Progenitor cell of endocrine pancreas (in vitro differentiated cells): ENCODE measurements at regions not wholly inside any gene's neighbourhood (a gene's known extent, or its start where the extent isn't known, plus 50 kb on each side); places are given as distances from the start of the nearest gene placed in this dataset.

Experiments used
- DNase-seq: peaks from one replicate; pipeline ENCODE4 v3.0.0; 2021; ENCODE audit warnings: low spot score; ENCODE audit not compliant: unreplicated experiment
- H3K27ac Mint-ChIP-seq: 2 replicates; pipeline ENCODE4 v1.8.0; 2021; ENCODE audit warnings: mild to moderate bottlenecking, moderate library complexity, mixed read lengths
- H3K27me3 Mint-ChIP-seq: 2 replicates; pipeline ENCODE4 v1.8.0; 2021; ENCODE audit warnings: mixed read lengths
- H3K36me3 Mint-ChIP-seq: 2 replicates; pipeline ENCODE4 v1.8.0; 2022; ENCODE audit warnings: mixed read lengths; ENCODE audit not compliant: insufficient read depth
- H3K4me1 Mint-ChIP-seq: 2 replicates; pipeline ENCODE4 v1.8.0; 2021; ENCODE audit warnings: low read depth, mixed read lengths
- H3K4me3 Mint-ChIP-seq: 2 replicates; pipeline ENCODE4 v1.8.0; 2021; ENCODE audit warnings: low read depth, mild to moderate bottlenecking, moderate library complexity, mixed read lengths
- H3K9me3 Mint-ChIP-seq: 2 replicates; pipeline ENCODE4 v1.8.0; 2021; ENCODE audit warnings: low read depth, mixed read lengths
- TF ChIP-seq, protein P1 (sequence below): fragments of 200-600 bp; sonication (generic); IDR thresholded peaks from one replicate; pipeline ENCODE4 v1.5.0; 2021; ENCODE audit warnings: antibody characterized with exemption, mild to moderate bottlenecking; ENCODE audit not compliant: unreplicated experiment

DNA sequence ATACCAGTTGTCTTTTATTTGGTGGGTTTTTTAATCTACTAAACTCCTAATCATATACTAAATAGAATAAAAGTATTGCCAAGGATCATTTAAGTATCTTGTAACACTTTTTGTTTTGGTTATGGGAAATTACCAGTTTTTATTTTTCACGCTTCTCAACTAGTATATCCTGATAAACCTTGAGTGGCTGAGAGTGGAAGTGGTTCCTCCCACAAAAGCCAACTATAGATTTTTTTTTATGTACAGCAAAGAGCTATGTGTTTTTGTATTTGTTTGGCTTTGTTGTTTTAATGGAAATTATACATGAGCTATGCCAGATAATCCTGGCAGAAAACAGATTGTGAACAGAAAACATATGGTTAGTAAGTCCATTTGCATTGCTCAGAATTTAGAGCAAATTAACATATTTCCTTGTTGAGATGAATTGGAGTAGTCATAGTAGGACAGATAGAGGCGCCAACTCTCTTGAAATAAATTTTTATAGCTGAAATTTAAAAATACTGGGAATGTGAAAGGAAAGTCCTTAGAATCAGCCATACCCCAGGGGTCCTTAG lies 60.9 kb upstream of the PSMA6 start:
- Mint-ChIP-seq H3K4me1 (peaks cover 3% of the 10 kb centered on the region), H3K27me3 (no peaks in the 10 kb centered on the region)

DNA sequence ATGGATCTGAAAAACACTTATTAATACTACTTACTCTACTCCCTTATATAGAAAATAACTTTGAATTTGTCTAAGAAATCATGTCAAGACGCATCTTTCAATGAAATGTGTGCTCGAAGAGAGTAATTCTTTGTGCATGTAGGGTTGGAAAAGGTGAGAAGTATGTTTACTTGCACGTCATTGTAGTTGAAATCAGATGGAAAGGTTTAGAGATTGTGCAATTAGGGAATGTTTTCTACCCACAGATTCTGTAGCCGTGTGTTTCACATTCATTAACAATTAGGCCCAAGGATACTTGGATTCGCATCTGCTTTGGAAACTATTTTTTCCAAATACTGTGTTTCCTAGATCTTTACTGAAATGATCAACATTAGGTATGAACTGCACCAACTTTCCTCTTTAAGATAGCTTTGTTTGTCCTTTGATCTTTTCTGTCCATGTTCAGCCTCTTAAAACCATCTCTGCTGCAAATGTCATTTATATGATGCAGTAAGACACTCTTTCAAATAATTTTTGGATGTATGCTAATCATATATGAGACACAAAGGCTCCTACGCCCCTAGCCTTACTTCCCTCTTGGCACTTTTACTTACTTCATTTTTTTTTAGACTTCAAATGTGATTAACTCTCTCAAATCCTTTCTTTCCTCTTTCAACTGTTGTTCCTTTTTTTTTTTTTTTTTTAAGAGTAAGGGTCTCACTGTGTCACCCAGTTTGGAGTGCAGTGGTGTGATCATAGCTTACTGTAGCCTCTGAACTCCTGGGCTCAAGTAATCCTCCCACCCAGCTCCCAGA lies 58.0 kb upstream of the PSMA6 start:
- Mint-ChIP-seq H3K36me3 (no peaks in the 10 kb centered on the region), H3K27ac (no peak overlapping the region), H3K4me1 (peaks cover 3% of the 10 kb centered on the region), H3K4me3 (no peak overlapping the region), H3K27me3 (no peaks in the 10 kb centered on the region), H3K9me3 (no peaks in the 10 kb centered on the region)
- no peak for DNase-seq
- TF ChIP-seq, protein P1, sequence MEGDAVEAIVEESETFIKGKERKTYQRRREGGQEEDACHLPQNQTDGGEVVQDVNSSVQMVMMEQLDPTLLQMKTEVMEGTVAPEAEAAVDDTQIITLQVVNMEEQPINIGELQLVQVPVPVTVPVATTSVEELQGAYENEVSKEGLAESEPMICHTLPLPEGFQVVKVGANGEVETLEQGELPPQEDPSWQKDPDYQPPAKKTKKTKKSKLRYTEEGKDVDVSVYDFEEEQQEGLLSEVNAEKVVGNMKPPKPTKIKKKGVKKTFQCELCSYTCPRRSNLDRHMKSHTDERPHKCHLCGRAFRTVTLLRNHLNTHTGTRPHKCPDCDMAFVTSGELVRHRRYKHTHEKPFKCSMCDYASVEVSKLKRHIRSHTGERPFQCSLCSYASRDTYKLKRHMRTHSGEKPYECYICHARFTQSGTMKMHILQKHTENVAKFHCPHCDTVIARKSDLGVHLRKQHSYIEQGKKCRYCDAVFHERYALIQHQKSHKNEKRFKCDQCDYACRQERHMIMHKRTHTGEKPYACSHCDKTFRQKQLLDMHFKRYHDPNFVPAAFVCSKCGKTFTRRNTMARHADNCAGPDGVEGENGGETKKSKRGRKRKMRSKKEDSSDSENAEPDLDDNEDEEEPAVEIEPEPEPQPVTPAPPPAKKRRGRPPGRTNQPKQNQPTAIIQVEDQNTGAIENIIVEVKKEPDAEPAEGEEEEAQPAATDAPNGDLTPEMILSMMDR = no peak

More for the DNA sequence above, 60.9 kb upstream of the PSMA6 start:
- Mint-ChIP-seq H3K4me3 (no peak overlapping the region), H3K9me3 (no peaks in the 10 kb centered on the region), H3K27ac (no peak overlapping the region), H3K36me3 (no peaks in the 10 kb centered on the region)
- TF ChIP-seq, protein P1 = no peak
- no peak for DNase-seq

DNA sequence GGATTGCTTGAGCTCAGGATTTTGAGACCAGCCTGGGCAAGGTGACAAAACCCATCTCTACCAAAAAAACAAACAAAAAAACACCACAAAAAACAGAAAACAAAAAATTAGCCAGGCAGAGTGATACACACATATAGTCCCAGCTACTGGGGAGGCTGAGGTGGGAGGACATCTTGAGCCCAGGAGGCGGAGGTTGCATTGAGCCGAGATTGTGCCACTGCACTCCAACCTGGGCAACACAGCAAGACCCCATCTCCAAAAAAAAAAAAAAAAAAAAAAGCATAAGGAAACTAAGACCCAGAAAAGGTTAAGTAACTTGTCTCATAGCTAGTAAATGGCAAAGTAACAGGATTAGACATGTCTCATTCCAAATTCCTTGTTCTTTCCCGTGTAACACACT lies 56.3 kb upstream of the PSMA6 start:
- no peaks in the 10 kb centered on the region for H3K36me3 Mint-ChIP-seq
- H3K27me3 Mint-ChIP-seq = no peaks in the 10 kb centered on the region
- DNase-seq = no peak
- H3K9me3 Mint-ChIP-seq = no peaks in the 10 kb centered on the region
- TF ChIP-seq, protein P1 = no peak
- H3K4me1 Mint-ChIP-seq = peaks cover 1% of the 10 kb centered on the region
- H3K27ac Mint-ChIP-seq = no peak overlapping the region
- no peak overlapping the region for H3K4me3 Mint-ChIP-seq

DNA sequence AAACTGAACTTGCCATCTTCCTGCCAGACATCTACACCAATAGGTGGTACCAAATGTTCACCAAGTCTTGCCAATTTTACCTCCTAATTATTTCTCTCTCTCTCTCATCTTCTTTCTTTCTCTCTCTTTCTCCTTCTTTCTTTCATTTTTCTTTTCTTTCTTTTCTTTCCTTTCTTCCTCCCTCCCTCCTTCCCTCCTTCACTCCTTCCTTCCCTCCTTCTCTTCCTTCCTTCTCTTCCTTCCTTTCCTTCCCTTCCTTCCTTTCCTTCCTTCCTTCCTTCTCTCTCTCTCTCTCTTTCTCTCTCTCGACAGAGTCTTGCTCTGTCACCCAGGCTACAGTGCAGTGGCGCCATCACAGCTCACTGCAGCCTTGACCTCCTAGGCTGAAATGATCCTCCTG lies 55.4 kb upstream of the PSMA6 start:
- TF ChIP-seq, protein P1 = no peak
- DNase-seq = no peak
- Mint-ChIP-seq H3K9me3 (no peaks in the 10 kb centered on the region), H3K27me3 (no peaks in the 10 kb centered on the region), H3K36me3 (peaks cover 2% of the 10 kb centered on the region), H3K27ac (peak overlapping the region; percentile 11), H3K4me1 (peaks cover 1% of the 10 kb centered on the region), H3K4me3 (no peak overlapping the region)

DNA sequence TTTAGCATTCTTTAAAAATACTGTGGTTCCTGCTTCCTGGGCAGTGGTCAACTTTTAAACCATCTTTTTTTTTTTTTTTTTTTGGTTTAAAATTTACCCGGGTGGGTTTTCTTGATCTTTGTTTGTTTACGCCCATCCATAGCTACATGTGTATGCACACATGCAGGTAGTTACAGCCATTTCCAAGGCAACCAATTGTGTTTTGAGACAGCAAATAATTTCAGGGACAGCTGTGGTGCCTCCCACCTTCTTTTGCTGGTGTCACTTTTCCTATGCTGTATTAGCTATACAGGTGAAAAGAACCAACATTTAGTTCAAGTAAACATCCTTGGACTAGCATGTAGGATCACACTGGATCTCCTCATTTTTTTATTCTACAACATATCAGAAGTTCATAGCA lies 52.0 kb upstream of the PSMA6 start:
- Mint-ChIP-seq H3K4me1 (no peaks in the 10 kb centered on the region), H3K36me3 (peaks cover 2% of the 10 kb centered on the region), H3K27ac (no peak overlapping the region), H3K9me3 (no peaks in the 10 kb centered on the region), H3K27me3 (no peaks in the 10 kb centered on the region), H3K4me3 (no peak overlapping the region)
- TF ChIP-seq, protein P1 = no peak
- DNase-seq = no peak
